CD14-positive monocyte (primary cell): ENCODE measurements at regions not wholly inside any gene's neighbourhood (a gene's known extent, or its start where the extent isn't known, plus 50 kb on each side); places are given as distances from the start of the nearest gene placed in this dataset.

Experiments used
- DNase-seq, 3 donors: peaks; one replicate each; pipeline ENCODE4 v3.0.0-alpha.2; 2011 to 2022
- H2AFZ ChIP-seq: 2 replicates; pipeline ENCODE4 v1.6.0; 2012; ENCODE audit warnings: mild to moderate bottlenecking, low read depth, low read length, inconsistent platforms; ENCODE audit not compliant: insufficient read depth, poor library complexity, severe bottlenecking
- H3K27ac ChIP-seq, 2 donors: 1 replicate in 1 of 2; 2 replicates in 1 of 2; pipeline ENCODE4 v1.5.1; 2012 to 2013; ENCODE audit warnings: low read length in 2 of 2, control low read depth in 1 of 2, inconsistent platforms in 1 of 2, low read depth in 1 of 2, mild to moderate bottlenecking in 1 of 2
- H3K27me3 ChIP-seq, 2 donors: one replicate each; pipeline versions ENCODE4 v1.6.0 to v1.6.1; 2011 to 2013; ENCODE audit warnings: low read length in 2 of 2; ENCODE audit not compliant: control insufficient read depth in 2 of 2, insufficient read depth in 2 of 2
- H3K36me3 ChIP-seq, 2 donors: replicated peaks in 1 of 2; 1 replicate in 1 of 2; 2 replicates in 1 of 2; pipeline versions ENCODE4 v1.5.1 to v1.6.1; 2012 to 2013; ENCODE audit warnings: low read length in 2 of 2, control low read depth in 1 of 2, inconsistent platforms in 1 of 2, mild to moderate bottlenecking in 1 of 2; ENCODE audit not compliant: insufficient read depth in 2 of 2, control insufficient read depth in 1 of 2
- H3K4me1 ChIP-seq, 2 donors: 1 replicate in 1 of 2; 2 replicates in 1 of 2; pipeline versions ENCODE4 v1.5.1 to v1.6.1; 2012 to 2013; ENCODE audit warnings: low read length in 2 of 2, control low read depth in 1 of 2, inconsistent platforms in 1 of 2, mild to moderate bottlenecking in 1 of 2, moderate library complexity in 1 of 2; ENCODE audit not compliant: insufficient read depth in 2 of 2, control insufficient read depth in 1 of 2
- H3K4me2 ChIP-seq: replicated peaks from 2 replicates; pipeline ENCODE3; 2012; ENCODE audit warnings: low read length, moderate library complexity, mild to moderate bottlenecking; ENCODE audit not compliant: poor library complexity, severe bottlenecking; ENCODE audit errors: extremely low read depth
- H3K4me3 ChIP-seq, 3 experiments: fragments of 200-600 bp in 1 of 3; sonication (generic) in 1 of 3; replicated peaks in 1 of 3; 1 replicate in 2 of 3; 2 replicates in 1 of 3; pipeline ENCODE4 v1.5.1; 2011 to 2013; ENCODE audit warnings: low read length in 3 of 3, mild to moderate bottlenecking in 3 of 3, control low read depth in 2 of 3, low read depth in 2 of 3, inconsistent platforms in 1 of 3, moderate library complexity in 1 of 3
- H3K79me2 ChIP-seq: 2 replicates; pipeline ENCODE4 v1.6.0; 2012; ENCODE audit warnings: mild to moderate bottlenecking, control low read depth, inconsistent platforms, low read length, moderate library complexity; ENCODE audit not compliant: insufficient read depth
- H3K9ac ChIP-seq: 2 replicates; pipeline ENCODE4 v1.6.0; 2017; ENCODE audit warnings: low read length, mild to moderate bottlenecking; ENCODE audit not compliant: insufficient read depth, poor library complexity, severe bottlenecking
- H3K9me3 ChIP-seq, 2 donors: replicated peaks in 1 of 2; 1 replicate in 1 of 2; 2 replicates in 1 of 2; pipeline versions ENCODE4 v1.5.1 to v1.6.1; 2012 to 2013; ENCODE audit warnings: low read length in 2 of 2, control low read depth in 1 of 2; ENCODE audit not compliant: control insufficient read depth in 1 of 2, insufficient read depth in 1 of 2
- H4K20me1 ChIP-seq: 2 replicates; pipeline ENCODE4 v1.6.0; 2012; ENCODE audit warnings: mild to moderate bottlenecking, low read length, control low read depth, moderate library complexity; ENCODE audit not compliant: insufficient read depth
- H3K27ac Mint-ChIP-seq, 7 donors: one replicate each; pipeline ENCODE4 v1.8.0; 2020; ENCODE audit warnings: mild to moderate bottlenecking in 7 of 7, mixed read lengths in 7 of 7, moderate library complexity in 6 of 7, inconsistent platforms in 2 of 7
- H3K27me3 Mint-ChIP-seq, 3 donors: one replicate each; pipeline ENCODE4 v1.8.0; 2021 to 2022; ENCODE audit warnings: low read depth in 3 of 3, mild to moderate bottlenecking in 3 of 3, mixed read lengths in 3 of 3, moderate library complexity in 3 of 3, inconsistent platforms in 1 of 3
- H3K36me3 Mint-ChIP-seq, 2 donors: one replicate each; pipeline ENCODE4 v1.8.0; 2020; ENCODE audit warnings: mixed read lengths in 2 of 2, inconsistent platforms in 1 of 2, mild to moderate bottlenecking in 1 of 2
- H3K4me1 Mint-ChIP-seq: one replicate; pipeline ENCODE4 v1.8.0; 2020; ENCODE audit warnings: mild to moderate bottlenecking, mixed read lengths
- H3K4me3 Mint-ChIP-seq, 2 donors: one replicate each; pipeline ENCODE4 v1.8.0; 2020; ENCODE audit warnings: mild to moderate bottlenecking in 2 of 2, mixed read lengths in 2 of 2, moderate library complexity in 1 of 2
- H3K9me3 Mint-ChIP-seq, 7 donors: one replicate each; pipeline ENCODE4 v1.8.0; 2020 to 2022; ENCODE audit warnings: mixed read lengths in 7 of 7, mild to moderate bottlenecking in 6 of 7, moderate library complexity in 6 of 7, inconsistent platforms in 2 of 7
- WGBS: methylation state at CpG from one replicate; pipeline ENCODE4 v1.1.5; 2013; ENCODE audit warnings: missing lambda C conversion rate; ENCODE audit not compliant: insufficient coverage; 5-methylcytosine and 5-hydroxymethylcytosine counted together
- intact Hi-C, 2 donors: fragments of 100-400 bp; cut with micrococcal nuclease; formaldehyde crosslinking; loops; one replicate each; pipeline versions ENCODE4 v1.15.0 to v1.15.1; 2023
- TF ChIP-seq, protein P1 (sequence below): fragments of 200-600 bp; IDR thresholded peaks from one replicate; pipeline ENCODE4 v1.8.0; 2022; ENCODE audit warnings: antibody characterized with exemption, mild to moderate bottlenecking

GRCh38 chr12:125491553-125491952 is 426.3 kb downstream of the AACS start:
- no peak overlapping the region for H3K9ac ChIP-seq
- Mint-ChIP-seq H3K36me3 (no peaks in the 10 kb centered on the region), H3K4me3 (no peak overlapping the region), H3K9me3 (peaks cover 0 to 9% (median 3%) of the 10 kb centered on the region in 7 donors), H3K27me3 (no peaks in the 10 kb centered on the region), H3K27ac (peak overlapping the region in 1 of 7 donors; percentile 10), H3K4me1 (no peaks in the 10 kb centered on the region)
- no peak overlapping the region for H2AFZ ChIP-seq
- intact Hi-C loops, result no loop called here
- H3K4me2 ChIP-seq, result no peak overlapping the region
- 93% methylated on average over 6 of the region's 7 CpGs for WGBS
- DNase-seq, result no peak
- H3K9me3 ChIP-seq, result no peaks in the 10 kb centered on the region
- H3K4me3 ChIP-seq, result no peak overlapping the region
- no peaks in the 10 kb centered on the region for H4K20me1 ChIP-seq
- H3K4me1 ChIP-seq, result no peaks in the 10 kb centered on the region
- TF ChIP-seq, protein P1, sequence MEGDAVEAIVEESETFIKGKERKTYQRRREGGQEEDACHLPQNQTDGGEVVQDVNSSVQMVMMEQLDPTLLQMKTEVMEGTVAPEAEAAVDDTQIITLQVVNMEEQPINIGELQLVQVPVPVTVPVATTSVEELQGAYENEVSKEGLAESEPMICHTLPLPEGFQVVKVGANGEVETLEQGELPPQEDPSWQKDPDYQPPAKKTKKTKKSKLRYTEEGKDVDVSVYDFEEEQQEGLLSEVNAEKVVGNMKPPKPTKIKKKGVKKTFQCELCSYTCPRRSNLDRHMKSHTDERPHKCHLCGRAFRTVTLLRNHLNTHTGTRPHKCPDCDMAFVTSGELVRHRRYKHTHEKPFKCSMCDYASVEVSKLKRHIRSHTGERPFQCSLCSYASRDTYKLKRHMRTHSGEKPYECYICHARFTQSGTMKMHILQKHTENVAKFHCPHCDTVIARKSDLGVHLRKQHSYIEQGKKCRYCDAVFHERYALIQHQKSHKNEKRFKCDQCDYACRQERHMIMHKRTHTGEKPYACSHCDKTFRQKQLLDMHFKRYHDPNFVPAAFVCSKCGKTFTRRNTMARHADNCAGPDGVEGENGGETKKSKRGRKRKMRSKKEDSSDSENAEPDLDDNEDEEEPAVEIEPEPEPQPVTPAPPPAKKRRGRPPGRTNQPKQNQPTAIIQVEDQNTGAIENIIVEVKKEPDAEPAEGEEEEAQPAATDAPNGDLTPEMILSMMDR, result no peak
- no peak overlapping the region for H3K27ac ChIP-seq
- no peaks in the 10 kb centered on the region for H3K79me2 ChIP-seq
- no peaks in the 10 kb centered on the region for H3K36me3 ChIP-seq
- H3K27me3 ChIP-seq, result no peaks in the 10 kb centered on the region

DNA sequence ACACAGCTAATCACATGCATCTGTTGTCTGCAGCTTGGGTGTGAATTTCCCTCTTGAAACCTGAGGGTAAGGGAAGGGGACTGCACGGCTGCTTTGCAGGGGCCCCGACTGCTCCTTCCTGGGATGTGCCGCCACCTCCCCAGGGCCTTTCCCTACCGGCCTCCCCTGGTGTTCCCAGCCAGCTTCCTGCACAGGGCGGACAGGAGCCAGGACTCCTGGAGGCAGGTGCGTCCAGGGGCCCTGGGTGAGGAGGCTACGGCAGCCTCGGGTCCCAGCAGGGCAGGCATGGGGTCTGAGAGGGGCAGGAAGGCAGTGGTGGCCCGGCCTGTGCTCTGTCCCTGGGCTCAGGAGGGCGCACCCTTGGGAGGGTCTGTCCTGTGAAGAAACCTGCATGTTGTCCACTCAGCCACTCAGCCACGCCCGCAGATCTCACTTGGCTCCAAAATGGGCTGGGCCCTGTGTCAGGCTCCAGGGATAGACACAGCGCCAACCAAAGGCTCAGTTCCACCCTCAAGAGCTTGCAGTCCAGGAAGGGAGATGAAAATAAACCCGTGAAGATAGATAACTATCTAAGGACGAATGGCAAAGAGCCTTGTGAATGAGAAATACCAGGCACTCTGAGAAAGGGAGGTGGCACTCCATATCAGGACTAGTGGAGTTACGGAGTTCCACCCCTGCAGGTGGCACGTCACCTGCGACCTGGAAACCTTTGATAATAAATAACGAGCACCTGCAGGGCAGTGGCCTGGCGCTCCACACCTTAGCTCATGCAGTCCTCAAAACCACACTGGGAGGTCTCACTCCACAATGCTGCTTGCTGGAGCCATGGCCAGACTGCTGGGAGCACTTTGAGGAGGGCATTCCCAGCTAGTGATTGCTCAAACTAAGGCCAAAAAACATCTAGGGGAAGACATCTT is 427.4 kb downstream of the AACS start:
- Mint-ChIP-seq H3K27ac (no peak overlapping the region), H3K4me3 (no peak overlapping the region), H3K9me3 (peaks cover 0 to 9% (median 2%) of the 10 kb centered on the region in 7 donors), H3K36me3 (no peaks in the 10 kb centered on the region), H3K4me1 (no peaks in the 10 kb centered on the region), H3K27me3 (no peaks in the 10 kb centered on the region)
- Histone ChIP-seq H3K27ac (no peak overlapping the region), H2AFZ (no peak overlapping the region), H3K4me1 (no peaks in the 10 kb centered on the region), H3K9me3 (no peaks in the 10 kb centered on the region), H3K27me3 (no peaks in the 10 kb centered on the region), H3K4me2 (no peak overlapping the region), H4K20me1 (no peaks in the 10 kb centered on the region), H3K4me3 (no peak overlapping the region), H3K79me2 (no peaks in the 10 kb centered on the region), H3K9ac (no peak overlapping the region), H3K36me3 (no peaks in the 10 kb centered on the region)
- no peak for DNase-seq
- intact Hi-C loops, result no loop called here
- TF ChIP-seq, protein P1, result no peak
- 88% methylated on average over 19 of the region's 20 CpGs for WGBS
